H1 (cell line): ENCODE measurements at regions not wholly inside any gene's neighbourhood (a gene's known extent, or its start where the extent isn't known, plus 50 kb on each side); places are given as distances from the start of the nearest gene placed in this dataset.

ENCODE experiments used
- CTCF ChIA-PET: fragments of 300-600 bp; sonication (Branson Sonifier 250); formaldehyde crosslinking; loops from one replicate; lab custom pipeline; 2021; ENCODE audit not compliant: partially characterized antibody; lab: Charles Lee
- POLR2A ChIA-PET: fragments of 300-600 bp; sonication (Branson Sonifier 250); formaldehyde crosslinking; loops from one replicate; lab custom pipeline; 2021; ENCODE audit warnings: inconsistent platforms; ENCODE audit not compliant: partially characterized antibody; lab: Charles Lee
- DNase-seq, 2 experiments: peaks; one replicate each; pipeline versions ENCODE4 v3.0.0 to v3.0.0-alpha.2; 2010 to 2022; ENCODE audit warnings: low spot score in 2 of 2, low read depth in 1 of 2, mixed read lengths in 1 of 2
- FAIRE-seq: peaks from 2 replicates; lab custom pipeline; 2011; peaks lifted over from hg19 to GRCh38; lab: Jason Lieb, UNC
- H2AFZ ChIP-seq: 2 replicates; pipeline ENCODE4 v1.8.1; 2012; ENCODE audit warnings: low read length, inconsistent platforms
- H2AK5ac ChIP-seq: 2 replicates; pipeline ENCODE4 v1.6.1; 2013; ENCODE audit warnings: low read depth, low read length
- H2BK120ac ChIP-seq: replicated peaks from 2 replicates; pipeline ENCODE3; 2013; ENCODE audit warnings: low read depth, low read length, inconsistent platforms
- H2BK12ac ChIP-seq: 2 replicates; pipeline ENCODE4 v1.6.1; 2013; ENCODE audit warnings: low read depth, low read length
- H2BK15ac ChIP-seq: 2 replicates; pipeline ENCODE4 v1.6.1; 2013; ENCODE audit warnings: low read length
- H2BK20ac ChIP-seq: 2 replicates; pipeline ENCODE4 v1.6.1; 2013; ENCODE audit warnings: low read length
- H2BK5ac ChIP-seq: 2 replicates; pipeline ENCODE4 v1.6.1; 2013; ENCODE audit warnings: low read depth, low read length
- H3K14ac ChIP-seq: 2 replicates; pipeline ENCODE4 v1.6.1; 2013; ENCODE audit warnings: inconsistent platforms; ENCODE audit not compliant: insufficient read length
- H3K18ac ChIP-seq: 2 replicates; pipeline ENCODE4 v1.6.1; 2013; ENCODE audit warnings: low read length; ENCODE audit errors: extremely low read depth
- H3K23ac ChIP-seq: 2 replicates; pipeline ENCODE4 v1.6.1; 2013; ENCODE audit warnings: inconsistent platforms; ENCODE audit not compliant: insufficient read length
- H3K23me2 ChIP-seq: 2 replicates; pipeline ENCODE4 v1.6.1; 2013; ENCODE audit warnings: low read depth, low read length
- H3K27ac ChIP-seq: 2 replicates; pipeline ENCODE4 v1.6.1; 2011; ENCODE audit warnings: low read depth, low read length, inconsistent platforms
- H3K27me3 ChIP-seq, 4 experiments: replicated peaks in 1 of 4; 1 replicate in 1 of 4; 2 replicates in 3 of 4; pipeline versions ENCODE4 v1.6.1 to v1.8.1; 2011 to 2013; ENCODE audit warnings: low read length in 3 of 4, mild to moderate bottlenecking in 3 of 4, inconsistent platforms in 2 of 4, mixed read lengths in 2 of 4, moderate library complexity in 1 of 4; ENCODE audit not compliant: control insufficient read depth in 3 of 4, insufficient read depth in 3 of 4; ENCODE audit errors: extremely low read depth in 1 of 4
- H3K36me3 ChIP-seq, 4 experiments: 2 replicates each; pipeline versions ENCODE4 v1.6.1 to v1.8.1; 2011 to 2013; ENCODE audit warnings: mild to moderate bottlenecking in 4 of 4, low read length in 3 of 4, moderate library complexity in 2 of 4, control low read depth in 1 of 4, inconsistent platforms in 1 of 4; ENCODE audit not compliant: insufficient read depth in 4 of 4, control insufficient read depth in 2 of 4
- H3K4ac ChIP-seq: replicated peaks from 2 replicates; pipeline ENCODE3; 2013; ENCODE audit warnings: low read length, low read depth, mixed read lengths, inconsistent platforms; ENCODE audit not compliant: insufficient read length
- H3K4me1 ChIP-seq, 4 experiments: replicated peaks in 1 of 4; 1 replicate in 1 of 4; 2 replicates in 3 of 4; pipeline versions ENCODE4 v1.6.1 to v1.8.1; 2011 to 2013; ENCODE audit warnings: low read length in 3 of 4, inconsistent platforms in 2 of 4, mixed read lengths in 1 of 4; ENCODE audit not compliant: insufficient read depth in 4 of 4, control insufficient read depth in 3 of 4
- H3K4me2 ChIP-seq, 2 experiments: 2 replicates each; pipeline versions ENCODE4 v1.6.1 to v1.8.1; 2011 to 2013; ENCODE audit warnings: low read depth in 2 of 2, low read length in 2 of 2, control low read depth in 1 of 2, inconsistent platforms in 1 of 2, mild to moderate bottlenecking in 1 of 2; ENCODE audit not compliant: insufficient read depth in 1 of 2
- H3K4me3 ChIP-seq, 4 experiments: fragments of 200-600, 300-600 bp in 1 of 4; sonication (generic), shearing (Covaris generic), sonication (Bioruptor Twin) in 1 of 4; 2 replicates each; pipeline versions ENCODE4 v1.5.1 to v1.8.1; 2011 to 2016; ENCODE audit warnings: low read length in 4 of 4, low read depth in 3 of 4, control low read depth in 2 of 4, inconsistent platforms in 2 of 4, mild to moderate bottlenecking in 2 of 4, mixed read lengths in 1 of 4, moderate library complexity in 1 of 4; ENCODE audit not compliant: insufficient read depth in 2 of 4; ENCODE audit errors: extremely low read depth in 1 of 4
- H3K56ac ChIP-seq: replicated peaks from 2 replicates; pipeline ENCODE3; 2013; ENCODE audit warnings: low read depth, mild to moderate bottlenecking, mixed read lengths, low read length, inconsistent platforms; ENCODE audit not compliant: insufficient read length
- H3K79me1 ChIP-seq: 2 replicates; pipeline ENCODE4 v1.6.1; 2013; ENCODE audit warnings: low read depth, low read length, control low read depth
- H3K79me2 ChIP-seq, 2 experiments: 2 replicates each; pipeline versions ENCODE4 v1.6.1 to v1.8.1; 2012 to 2013; ENCODE audit warnings: low read length in 2 of 2, mild to moderate bottlenecking in 2 of 2, inconsistent platforms in 1 of 2; ENCODE audit not compliant: insufficient read depth in 2 of 2, control insufficient read depth in 1 of 2
- H3K9ac ChIP-seq, 4 experiments: replicated peaks in 1 of 4; 1 replicate in 1 of 4; 2 replicates in 3 of 4; pipeline versions ENCODE4 v1.6.1 to v1.8.1; 2011 to 2013; ENCODE audit warnings: low read depth in 3 of 4, low read length in 3 of 4, control low read depth in 2 of 4, mild to moderate bottlenecking in 2 of 4, moderate library complexity in 2 of 4, inconsistent platforms in 1 of 4; ENCODE audit errors: extremely low read depth in 1 of 4
- H3K9me3 ChIP-seq, 2 experiments: 2 replicates each; pipeline versions ENCODE4 v1.6.1 to v1.8.1; 2012 to 2013; ENCODE audit warnings: mild to moderate bottlenecking in 2 of 2, moderate library complexity in 2 of 2, control low read depth in 1 of 2, inconsistent platforms in 1 of 2, low read depth in 1 of 2, low read length in 1 of 2, mixed read lengths in 1 of 2; ENCODE audit not compliant: insufficient read depth in 2 of 2
- H4K20me1 ChIP-seq, 2 experiments: replicated peaks in 1 of 2; 2 replicates each; pipeline versions ENCODE3 to v1.8.1; 2011 to 2013; ENCODE audit warnings: inconsistent platforms in 2 of 2, low read length in 2 of 2, mild to moderate bottlenecking in 1 of 2; ENCODE audit not compliant: insufficient read depth in 2 of 2, control insufficient read depth in 1 of 2
- H4K5ac ChIP-seq: 2 replicates; pipeline ENCODE4 v1.6.1; 2013; ENCODE audit warnings: low read length, low read depth, mixed read lengths, inconsistent platforms; ENCODE audit not compliant: insufficient read length
- H4K8ac ChIP-seq: 2 replicates; pipeline ENCODE4 v1.8.0; 2013; ENCODE audit warnings: mild to moderate bottlenecking, moderate library complexity, low read length, inconsistent platforms; ENCODE audit not compliant: insufficient read depth; ENCODE audit errors: extremely low read depth
- H4K91ac ChIP-seq: replicated peaks from 2 replicates; pipeline ENCODE3; 2013; ENCODE audit warnings: low read length, mixed read lengths, inconsistent platforms; ENCODE audit not compliant: insufficient read length
- CBX8 ChIP-seq: fragments of 300-800, 300-1000 bp; sonication (generic); IDR thresholded peaks from 2 replicates; pipeline ENCODE4 v1.7.1; 2016; ENCODE audit warnings: low read depth, low read length, borderline replicate concordance
- CHD2 ChIP-seq: IDR thresholded peaks from 2 replicates; pipeline ENCODE4 v1.6.1; 2012; ENCODE audit warnings: low read length, improper control_type of control experiment
- EP300 ChIP-seq, 2 experiments: IDR thresholded peaks; 1 replicate in 1 of 2; 2 replicates in 1 of 2; pipeline ENCODE4 v1.6.1; 2011 to 2012; ENCODE audit warnings: low read depth in 2 of 2, low read length in 2 of 2, mild to moderate bottlenecking in 2 of 2, borderline replicate concordance in 1 of 2, inconsistent platforms in 1 of 2, moderate library complexity in 1 of 2
- SRF ChIP-seq: IDR thresholded peaks from 2 replicates; pipeline ENCODE4 v1.6.1; 2011; ENCODE audit warnings: mild to moderate bottlenecking, low read depth, low read length, moderate library complexity
- TCF12 ChIP-seq: IDR thresholded peaks from 2 replicates; pipeline ENCODE4 v1.6.1; 2011; ENCODE audit warnings: low read depth, mild to moderate bottlenecking, low read length
- WGBS, 2 experiments: shearing (Covaris generic) in 1 of 2; methylation state at CpG; one replicate each; pipeline versions ENCODE4 v1.1.6 to v1.1.7; 2013 to 2015; ENCODE audit warnings: low lambda C conversion rate in 2 of 2, mixed read lengths in 2 of 2, inconsistent platforms in 1 of 2, low coverage in 1 of 2, missing lambda C conversion rate in 1 of 2; ENCODE audit not compliant: insufficient replicate concordance in 2 of 2, insufficient coverage in 1 of 2, insufficient read length in 1 of 2; ENCODE audit errors: extremely low coverage in 1 of 2, missing lambda C conversion rate in 1 of 2; 5-methylcytosine and 5-hydroxymethylcytosine counted together

- no peak overlapping the region for H2BK12ac ChIP-seq
- H3K79me2 ChIP-seq, result no peaks in the 10 kb centered on the region
- 81% methylated on average over 1 of the region's 1 CpG; no CpG with 5 or more reads in 1 of the 2 experiments for WGBS, 2 experiments
- POLR2A ChIA-PET, result no interaction called here
- no peak overlapping the region for H3K23ac ChIP-seq
- FAIRE-seq, result no peak
- no peak overlapping the region for H2AK5ac ChIP-seq
- CTCF ChIA-PET, result interaction anchor here (0.6 to 2.2 kb wide), 3 partner anchors 11 to 33 kb away, joined by 3 to 5 read pairs (median 3); no protein-coding TSS in a partner anchor
- H3K79me1 ChIP-seq, result peaks cover 2% of the 10 kb centered on the region; the same call in 1 of the 2 replicates
- no peaks in the 10 kb centered on the region for H3K9me3 ChIP-seq
- no peak overlapping the region for H3K56ac ChIP-seq
- no peak overlapping the region for H2BK15ac ChIP-seq
- H3K4me2 ChIP-seq, result no peak overlapping the region
- H4K8ac ChIP-seq, result no peak overlapping the region
- H4K5ac ChIP-seq, result no peak overlapping the region
- H2BK120ac ChIP-seq, result no peak overlapping the region
- H3K4me1 ChIP-seq, result peaks cover 0 to 3% (median 0%) of the 10 kb centered on the region in 4 experiments; a peak in 1 of 7 replicates
- DNase-seq, result no peak
- no peaks in the 10 kb centered on the region for H3K27me3 ChIP-seq
- H3K4me3 ChIP-seq, result no peak overlapping the region
- TF ChIP-seq EP300 (IDR thresholded peaks at IDR 0.05; ENCODE audit: borderline replicate concordance in 1 of 2, low read depth in 2 of 2, low read length in 2 of 2), result no peak
- no peak for TF ChIP-seq CHD2
- no peak for TF ChIP-seq SRF
- no peak for TF ChIP-seq CBX8
- no peak for TF ChIP-seq TCF12
- no peak overlapping the region for H3K27ac ChIP-seq
- H2BK20ac ChIP-seq, result no peak overlapping the region
- H3K18ac ChIP-seq, result no peak overlapping the region
- no peak overlapping the region for H3K9ac ChIP-seq
- no peak overlapping the region for H2AFZ ChIP-seq
- no peak overlapping the region for H3K4ac ChIP-seq
- H2BK5ac ChIP-seq, result no peak overlapping the region
- no peaks in the 10 kb centered on the region for H4K20me1 ChIP-seq
- H3K14ac ChIP-seq, result no peak overlapping the region
- no peaks in the 10 kb centered on the region for H3K23me2 ChIP-seq
- no peaks in the 10 kb centered on the region for H3K36me3 ChIP-seq
- no peak overlapping the region for H4K91ac ChIP-seq
Measured at GRCh38 chr13:99067159-99067985, 89.5 kb upstream of the DOCK9 start.
